ENCODE measurements at regions not wholly inside any gene's neighbourhood (a gene's known extent, or its start where the extent isn't known, plus 50 kb on each side); places are given as distances from the start of the nearest gene placed in this dataset.

DNA sequence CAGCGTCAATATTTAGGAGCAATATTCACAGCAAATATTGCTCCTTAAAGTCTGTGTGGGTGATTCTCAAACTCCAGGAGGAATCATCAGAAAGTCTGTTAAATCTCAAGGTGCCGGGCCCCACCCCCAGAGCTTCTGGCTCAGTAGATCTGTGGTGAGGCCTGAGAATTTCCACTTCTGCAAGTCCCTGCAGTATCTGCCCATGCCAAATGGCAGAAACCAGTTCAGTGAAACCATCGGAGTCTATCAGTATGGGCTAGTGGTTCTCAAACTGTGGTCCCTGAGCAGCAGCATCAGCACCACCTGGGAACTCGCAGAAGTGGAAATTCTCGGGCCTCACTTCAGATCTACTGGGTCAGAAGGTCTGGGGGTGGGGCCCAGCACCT lies 202.9 kb downstream of the SLC4A3 start:
- TF ChIP-seq EZH2phosphoT487 (IDR thresholded peaks at IDR 0.05; ENCODE audit: insufficient read depth, low read depth), result no peak
- no peak for TF ChIP-seq EZH2 (IDR thresholded peaks at IDR 0.05; ENCODE audit: insufficient read depth, poor library complexity, severe bottlenecking)
